H54 (cell line): ENCODE measurements at regions not wholly inside any gene's neighbourhood (a gene's known extent, or its start where the extent isn't known, plus 50 kb on each side); places are given as distances from the start of the nearest gene placed in this dataset.

Experiments
- DNase-seq: peaks from one replicate; pipeline ENCODE4 v3.0.0; 2011; ENCODE audit warnings: low spot score, mixed read lengths; ENCODE audit not compliant: insufficient read length
- FAIRE-seq: peaks from 3 replicates; lab custom pipeline; 2011; peaks lifted over from hg19 to GRCh38; lab: Jason Lieb, UNC
- POLR2A ChIP-seq: IDR thresholded peaks from 2 replicates; pipeline ENCODE4 v1.6.1; 2011; ENCODE audit warnings: low read depth, mild to moderate bottlenecking, low read length

DNA sequence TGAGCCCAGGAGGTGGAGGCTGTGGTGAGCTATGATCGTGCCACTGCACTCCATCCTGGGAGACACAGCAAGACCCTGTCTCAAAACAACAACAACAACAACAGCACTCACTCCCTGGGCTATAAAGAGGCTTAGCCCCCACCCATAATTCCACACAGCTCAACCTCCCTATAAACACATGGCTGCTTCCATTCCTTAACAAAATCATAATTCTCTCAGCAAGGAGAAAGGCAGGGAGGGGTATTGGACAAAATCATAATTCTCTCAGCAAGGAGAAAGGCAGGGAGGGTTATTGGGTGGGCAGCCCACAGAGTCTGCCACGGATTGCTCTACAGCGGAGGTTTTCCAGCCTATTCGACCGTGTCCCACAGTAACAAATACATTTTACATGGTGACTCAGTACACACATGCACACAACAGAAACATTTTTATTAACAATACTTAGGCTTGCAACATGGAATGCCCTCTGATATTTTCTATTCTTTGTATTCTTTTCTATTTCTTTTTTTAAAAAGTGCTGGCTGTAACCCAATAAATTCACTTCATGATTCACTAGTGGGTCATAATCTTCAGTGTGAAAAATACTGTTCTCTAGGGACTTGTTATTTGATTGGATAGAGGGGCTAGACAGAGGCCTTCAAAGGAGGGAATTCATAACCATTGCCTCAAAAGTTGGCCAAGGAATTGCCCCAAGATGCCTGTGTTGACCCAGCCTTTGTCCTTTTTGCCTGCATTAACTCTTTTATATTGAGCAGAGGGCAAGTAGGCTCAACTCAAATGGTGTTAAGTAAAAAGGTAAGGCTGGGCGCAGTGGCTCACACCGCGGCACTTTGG, 50.6 kb upstream of the ZMYND8 start:
- DNase-seq (no peak), FAIRE-seq (no peak)
- TF ChIP-seq POLR2A = no peak

DNA sequence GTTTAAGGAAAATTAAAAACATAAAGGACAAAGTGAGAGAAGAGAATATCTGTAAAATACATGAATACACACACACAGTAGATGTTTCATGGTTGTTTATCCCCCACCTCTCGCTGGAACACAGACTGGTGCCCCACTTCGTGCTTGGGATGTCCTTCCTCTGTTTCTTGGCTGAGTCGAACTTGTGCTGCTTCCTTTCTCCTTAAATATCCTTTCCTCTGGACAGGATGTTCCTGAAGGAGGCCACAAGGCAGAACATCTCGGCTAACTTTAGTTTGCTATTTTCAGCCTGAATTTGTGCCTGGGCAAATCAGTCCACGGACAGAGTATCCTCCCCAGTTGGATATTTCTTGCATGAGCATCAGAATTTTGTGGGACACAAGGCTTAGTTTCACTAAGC, 54.7 kb upstream of the ZMYND8 start:
- TF ChIP-seq POLR2A = no peak

DNA sequence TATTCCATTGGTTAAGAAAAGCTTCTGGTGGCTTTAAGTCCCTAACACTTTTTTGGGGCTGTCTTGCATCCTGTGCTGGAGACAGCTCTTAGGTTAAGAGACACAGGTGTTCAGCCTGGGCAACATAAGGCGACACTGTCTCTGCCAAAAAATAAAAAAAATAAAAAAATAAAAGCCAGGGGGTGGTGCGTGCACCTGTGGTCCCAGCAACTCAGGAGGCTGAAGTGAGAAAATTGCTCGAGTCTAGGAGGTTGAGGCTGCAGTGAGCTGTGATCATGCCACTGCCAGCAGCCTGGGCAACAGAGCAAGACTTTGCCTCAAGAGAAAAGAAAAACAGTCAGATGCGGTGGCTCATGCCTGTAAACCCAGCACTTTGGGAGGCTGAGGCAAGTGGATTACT, 55.6 kb upstream of the ZMYND8 start:
- TF ChIP-seq POLR2A = no peak
- FAIRE-seq (no peak), DNase-seq (no peak)

More for the DNA sequence above, 54.7 kb upstream of the ZMYND8 start:
- FAIRE-seq (no peak), DNase-seq (no peak)

DNA sequence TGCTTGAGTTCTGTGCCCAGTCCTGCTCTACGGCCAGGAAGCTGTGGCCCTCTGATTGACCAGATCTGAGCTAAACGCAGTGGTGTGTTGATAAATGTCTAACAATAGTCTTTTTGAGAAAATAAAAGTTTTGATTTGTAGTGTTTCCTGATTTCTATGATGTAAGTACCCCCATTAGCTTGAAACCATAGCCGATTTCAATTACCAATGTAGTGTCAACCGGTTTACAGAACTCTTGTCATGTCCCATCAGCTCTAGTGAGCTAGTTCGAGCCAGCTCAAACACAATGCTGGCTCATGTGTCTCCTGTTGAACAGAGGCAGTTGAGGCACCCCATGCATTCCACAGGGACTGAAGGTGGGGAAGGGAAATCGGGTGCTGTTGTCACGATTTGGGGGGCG, 56.7 kb upstream of the ZMYND8 start:
- no peak for DNase-seq
- FAIRE-seq = no peak
- no peak for TF ChIP-seq POLR2A

DNA sequence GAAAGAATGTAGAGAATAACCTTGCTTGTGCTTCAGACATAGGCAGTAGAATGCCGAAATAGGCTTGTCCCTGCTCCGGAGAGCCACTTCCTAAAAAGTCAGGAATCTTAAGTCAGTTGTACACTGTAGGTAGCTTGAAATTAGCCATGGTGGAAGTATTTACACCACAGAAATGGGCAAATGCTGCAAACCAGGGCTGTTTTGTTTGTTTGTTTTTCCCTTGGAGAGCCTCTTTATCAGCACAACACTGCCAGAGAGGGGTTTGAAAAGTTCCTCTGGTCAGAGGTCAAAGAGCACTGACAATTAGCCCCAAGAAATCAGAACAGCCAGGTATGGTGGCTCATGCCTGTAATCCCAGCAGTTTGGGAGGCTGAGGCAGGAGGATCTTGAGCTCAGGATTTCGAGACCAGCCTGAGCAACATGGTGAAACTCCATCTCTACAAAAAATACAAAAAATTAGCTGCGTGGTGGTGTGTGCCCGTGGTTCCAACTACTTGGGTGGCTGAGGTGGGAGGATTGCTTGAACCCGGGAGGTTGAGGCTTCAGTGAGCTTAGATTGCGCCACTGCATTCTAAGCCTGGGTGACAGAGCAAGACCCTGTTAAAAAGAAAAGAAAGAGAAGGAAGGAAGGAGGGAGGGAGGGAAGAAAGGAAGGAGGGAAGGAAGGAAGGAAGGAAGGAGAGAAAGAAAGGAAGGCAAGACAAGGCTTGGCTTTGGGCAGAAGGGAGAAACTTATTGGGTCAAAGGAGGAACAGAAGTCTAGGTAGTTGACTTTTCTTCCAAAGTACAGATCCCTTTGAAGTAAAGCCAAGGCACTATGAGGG, 61.0 kb upstream of the ZMYND8 start:
- no peak for TF ChIP-seq POLR2A
- DNase-seq = no peak
- no peak for FAIRE-seq

DNA sequence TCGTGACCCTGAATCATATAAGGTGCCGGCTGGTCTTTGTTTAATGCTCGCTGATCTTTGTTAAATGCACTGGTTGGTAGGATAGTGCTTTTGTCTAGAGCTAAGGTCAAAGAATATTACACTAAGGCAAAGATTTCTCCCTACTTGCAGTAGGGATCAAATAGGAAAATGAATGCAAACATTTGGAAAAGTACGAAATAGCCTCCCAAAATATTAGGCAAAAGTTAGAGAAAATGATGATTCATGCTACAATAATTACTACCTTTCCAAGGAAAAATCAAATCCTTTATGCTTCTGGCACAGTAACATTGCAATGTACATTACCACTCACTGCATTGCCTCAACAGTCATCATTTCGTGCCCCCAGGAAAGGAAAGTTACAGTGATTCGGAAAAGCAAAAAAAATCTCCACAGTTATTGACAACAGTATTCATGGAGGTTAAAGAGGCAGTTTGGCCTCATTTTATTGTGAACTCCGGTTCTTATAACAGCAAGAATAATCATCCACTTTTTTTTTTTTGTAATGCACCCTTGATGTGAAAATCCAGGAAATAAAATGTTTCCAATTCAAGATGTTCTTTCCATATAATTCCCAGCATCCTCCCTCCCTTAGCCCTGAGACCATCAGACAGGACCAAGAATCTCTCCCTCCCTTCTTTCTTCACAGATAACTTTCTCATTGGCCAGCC, 61.7 kb upstream of the ZMYND8 start:
- no peak for TF ChIP-seq POLR2A
- no peak for FAIRE-seq

DNA sequence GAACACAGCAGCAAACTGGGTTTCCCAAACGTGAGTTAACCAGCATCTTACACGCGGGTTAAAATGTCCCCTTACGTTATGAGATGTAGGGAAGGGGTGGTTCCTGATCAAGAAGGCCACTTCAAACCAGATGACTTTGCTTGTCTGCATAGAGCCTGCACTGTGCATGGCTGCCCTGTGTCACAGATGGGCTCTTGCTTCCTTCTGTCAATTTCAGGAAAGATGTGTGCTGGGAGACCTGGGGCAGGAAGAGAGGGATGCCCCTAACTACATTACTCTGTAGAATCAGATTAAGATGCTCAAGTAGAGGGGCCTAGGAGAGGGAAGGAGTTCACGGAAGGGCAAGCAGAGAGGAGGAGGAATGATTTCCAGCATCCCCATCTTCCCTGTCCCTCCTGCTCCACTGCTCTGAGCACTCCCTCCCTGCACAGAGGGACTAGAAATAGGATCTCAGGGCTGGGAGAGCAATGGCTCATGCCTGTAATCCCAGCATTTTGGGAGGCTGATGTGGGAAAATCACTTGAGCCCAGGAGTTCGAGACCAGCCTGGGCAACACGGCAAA, 63.5 kb upstream of the ZMYND8 start:
- no peak for TF ChIP-seq POLR2A
- DNase-seq = no peak
- no peak for FAIRE-seq

More for the DNA sequence above, 61.7 kb upstream of the ZMYND8 start:
- DNase-seq = no peak

DNA sequence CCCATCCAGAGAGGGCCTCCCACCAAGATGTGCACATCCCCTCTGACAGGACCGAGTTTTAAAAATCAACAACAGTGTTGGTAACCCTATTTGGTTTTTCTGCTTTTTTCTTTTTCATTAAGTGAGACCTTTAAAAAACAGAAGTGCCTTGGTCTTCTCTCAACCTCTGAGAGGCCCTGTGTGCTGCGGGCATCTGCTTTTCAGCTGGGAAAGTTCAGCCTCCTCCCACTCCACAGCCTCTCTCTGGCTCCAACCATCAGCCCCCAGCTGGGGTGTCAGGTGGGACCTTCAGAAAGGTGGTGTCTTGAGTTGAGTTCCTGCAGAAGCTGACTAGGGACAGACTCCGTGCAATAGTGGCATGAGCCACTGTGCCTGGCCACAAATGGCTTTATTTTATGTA, 64.6 kb upstream of the ZMYND8 start:
- DNase-seq (no peak), FAIRE-seq (no peak)
- TF ChIP-seq POLR2A = no peak

DNA sequence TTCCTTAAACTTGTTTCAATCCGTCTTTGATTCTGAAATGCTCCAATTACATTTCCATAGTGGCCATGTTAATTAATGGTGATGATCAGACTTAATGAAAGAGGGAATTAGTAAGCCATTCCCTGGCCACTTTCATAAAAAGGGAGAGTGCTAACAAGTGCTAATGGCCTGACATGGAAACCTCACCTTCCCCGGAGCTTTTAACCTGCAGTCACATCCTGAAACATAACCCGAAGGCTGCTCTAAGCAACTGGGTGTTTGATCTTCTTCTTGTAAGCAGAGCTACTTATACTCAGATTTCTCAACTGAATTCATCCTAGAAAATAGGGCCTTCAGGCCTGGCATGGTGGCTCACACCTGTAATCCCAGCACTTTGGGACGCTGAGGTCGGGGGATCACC, 67.1 kb upstream of the ZMYND8 start:
- FAIRE-seq (no peak), DNase-seq (no peak)
- TF ChIP-seq POLR2A = no peak

DNA sequence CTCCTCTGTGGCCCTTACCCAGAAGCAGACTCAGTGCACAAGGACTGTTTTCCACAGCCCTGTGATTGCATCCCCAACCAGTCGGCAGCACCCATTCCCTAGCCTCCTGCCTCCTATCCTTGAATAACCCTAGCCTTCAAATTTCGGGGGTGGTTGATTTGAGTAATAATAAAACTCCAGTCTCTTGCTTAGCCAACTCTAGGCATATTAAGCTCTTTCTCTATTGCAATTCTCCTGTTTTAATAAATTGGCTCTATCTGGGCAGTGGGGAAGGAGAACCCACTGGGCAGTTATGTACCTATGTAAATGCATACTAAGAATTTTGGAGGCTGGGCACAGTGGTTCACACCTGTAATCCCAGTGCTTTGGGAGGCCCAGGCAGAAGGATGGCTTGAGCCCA, 70.6 kb upstream of the ZMYND8 start:
- TF ChIP-seq POLR2A = no peak
- FAIRE-seq = no peak
- DNase-seq = no peak

DNA sequence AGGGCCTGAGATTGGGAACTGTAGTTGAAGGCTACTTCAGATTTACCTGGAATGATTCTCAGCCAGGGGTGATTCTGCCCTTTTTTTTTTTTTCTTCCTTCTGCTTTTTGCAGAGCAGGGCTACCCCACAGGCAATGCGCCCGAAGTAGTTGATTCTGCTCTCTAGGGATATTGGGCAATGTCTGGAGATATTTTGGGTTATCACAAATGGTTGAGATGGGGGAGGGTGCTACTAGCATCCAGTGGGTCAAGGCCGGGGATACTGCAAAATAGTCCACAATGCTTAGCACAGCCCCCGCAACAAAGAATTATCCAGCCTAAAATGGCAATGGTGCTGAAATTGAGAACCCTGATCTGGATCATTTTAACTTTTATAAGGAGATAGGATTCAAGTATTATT, 71.2 kb upstream of the ZMYND8 start:
- DNase-seq (no peak), FAIRE-seq (no peak)
- TF ChIP-seq POLR2A = no peak

DNA sequence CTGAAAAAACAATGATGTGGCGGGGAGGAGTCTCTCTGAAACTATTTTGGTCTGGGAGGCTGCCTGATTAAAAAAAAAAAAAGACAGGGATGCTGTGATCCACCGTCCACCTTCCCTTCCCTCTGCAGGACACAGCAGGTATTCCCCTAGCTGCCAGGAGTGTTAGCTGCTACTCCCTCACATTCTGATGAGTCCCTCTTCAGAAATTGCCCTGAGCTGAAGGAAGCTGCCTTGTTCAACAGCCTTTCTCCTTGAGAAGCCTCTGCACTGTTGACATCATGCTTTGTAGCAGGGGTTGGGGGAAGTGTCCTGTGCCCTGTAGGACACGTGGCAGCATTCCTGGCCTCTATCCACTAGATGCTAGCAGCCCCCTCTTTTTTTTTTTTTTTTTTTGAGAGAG, 71.7 kb upstream of the ZMYND8 start:
- FAIRE-seq (no peak), DNase-seq (no peak)
- no peak for TF ChIP-seq POLR2A

DNA sequence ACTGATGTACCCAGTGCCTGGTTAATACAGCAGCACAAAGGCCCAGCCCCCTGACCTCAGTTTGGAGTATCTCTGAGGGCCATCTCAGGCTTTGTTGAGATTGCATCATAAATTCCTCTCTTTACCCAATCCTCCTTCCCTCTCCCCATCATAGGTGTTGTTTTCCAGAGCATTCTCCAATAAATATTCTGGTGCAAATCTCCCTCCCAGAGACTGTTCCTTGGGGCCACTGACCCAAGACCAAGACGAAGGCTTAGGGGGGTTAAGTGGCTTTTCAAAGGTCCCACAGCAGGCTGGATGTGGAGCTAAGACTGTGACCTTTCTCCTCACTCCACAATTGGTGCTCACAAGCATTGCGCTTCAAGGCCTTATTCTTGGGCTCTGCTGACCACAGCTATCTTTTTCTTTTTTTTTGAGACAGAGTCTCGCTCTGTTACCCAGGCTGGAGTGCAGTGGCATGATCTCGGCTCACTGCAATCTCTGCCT, 72.4 kb upstream of the ZMYND8 start:
- no peak for TF ChIP-seq POLR2A
- DNase-seq (no peak), FAIRE-seq (no peak)
